CD4-positive, alpha-beta T cell (primary cell): ENCODE measurements at regions not wholly inside any gene's neighbourhood (a gene's known extent, or its start where the extent isn't known, plus 50 kb on each side); places are given as distances from the start of the nearest gene placed in this dataset.

Source experiments
- ATAC-seq: fragments of 200-7000 bp; cut with Tn5 transposase; one replicate; pipeline ENCODE4 v1.10.0; 2022; ENCODE audit warnings: mild to moderate bottlenecking; ENCODE audit not compliant: poor library complexity
- CTCF ChIA-PET: fragments of 350-600 bp; sonication (Branson Sonifier 250); formaldehyde crosslinking; loops from one replicate; lab custom pipeline; 2021; ENCODE audit warnings: antibody characterized with exemption, inconsistent platforms; lab: Charles Lee
- POLR2A ChIA-PET: fragments of 350-600 bp; sonication (Branson Sonifier 250); formaldehyde crosslinking; loops from one replicate; lab custom pipeline; 2021; ENCODE audit warnings: antibody characterized with exemption, inconsistent platforms; lab: Charles Lee
- DNase-seq, 14 experiments: peaks; one replicate each; pipeline ENCODE4 v3.0.0-alpha.2; 2013 to 2020; ENCODE audit warnings: mixed read lengths in 2 of 14
- H3K27ac ChIP-seq, 2 donors: one replicate each; pipeline versions ENCODE4 v1.5.1 to v1.7.0; 2013; ENCODE audit warnings: low read length in 2 of 2, low read depth in 1 of 2, mild to moderate bottlenecking in 1 of 2
- H3K27me3 ChIP-seq, 2 experiments: 1 replicate in 1 of 2; 2 replicates in 1 of 2; pipeline versions ENCODE4 v1.6.1 to v1.7.0; 2013; ENCODE audit warnings: low read length in 2 of 2, control low read depth in 1 of 2, mild to moderate bottlenecking in 1 of 2, moderate library complexity in 1 of 2; ENCODE audit not compliant: insufficient read depth in 2 of 2, control insufficient read depth in 1 of 2
- H3K36me3 ChIP-seq: one replicate; pipeline ENCODE4 v1.6.1; 2013; ENCODE audit warnings: low read length, control low read depth; ENCODE audit not compliant: insufficient read depth
- H3K4me1 ChIP-seq: one replicate; pipeline ENCODE4 v1.6.1; 2013; ENCODE audit warnings: low read length, control low read depth; ENCODE audit not compliant: insufficient read depth
- H3K4me3 ChIP-seq: one replicate; pipeline ENCODE4 v1.5.1; 2013; ENCODE audit warnings: mild to moderate bottlenecking, low read length, moderate library complexity
- H3K9me3 ChIP-seq, 2 experiments: 1 replicate in 1 of 2; 2 replicates in 1 of 2; pipeline versions ENCODE4 v1.6.1 to v1.7.0; 2013; ENCODE audit warnings: low read length in 2 of 2, mild to moderate bottlenecking in 2 of 2, control low read depth in 1 of 2, moderate library complexity in 1 of 2; ENCODE audit not compliant: control insufficient read depth in 1 of 2, insufficient read depth in 1 of 2
- H3K27ac Mint-ChIP-seq: one replicate; pipeline ENCODE4 v1.8.0; 2020; ENCODE audit warnings: mixed read lengths
- H3K27me3 Mint-ChIP-seq: one replicate; pipeline ENCODE4 v1.8.0; 2021; ENCODE audit warnings: mixed read lengths
- H3K36me3 Mint-ChIP-seq: one replicate; pipeline ENCODE4 v1.8.0; 2021; ENCODE audit warnings: low read depth, mixed read lengths
- H3K4me1 Mint-ChIP-seq: one replicate; pipeline ENCODE4 v1.8.0; 2021; ENCODE audit warnings: low read depth, mixed read lengths
- H3K4me3 Mint-ChIP-seq: one replicate; pipeline ENCODE4 v1.8.0; 2020; ENCODE audit warnings: mild to moderate bottlenecking, mixed read lengths
- H3K9me3 Mint-ChIP-seq: one replicate; pipeline ENCODE4 v1.8.0; 2020; ENCODE audit warnings: mixed read lengths
- CTCF ChIP-seq: fragments of 200-600 bp; IDR thresholded peaks from one replicate; pipeline ENCODE4 v1.8.0; 2022; ENCODE audit warnings: antibody characterized with exemption, mild to moderate bottlenecking
- intact Hi-C, 2 experiments: fragments of 100-400 bp; cut with DNase I in 1 of 2; cut with micrococcal nuclease in 1 of 2; formaldehyde crosslinking; loops; one replicate each; pipeline versions ENCODE4 v1.15.1 to v1.9.0; 2023 to 2025; cut with DNase I, micrococcal nuclease

GRCh38 chr5:117379521-117379920, 804.9 kb upstream of the SEMA6A start:
- TF ChIP-seq CTCF = no peak
- POLR2A ChIA-PET = no interaction called here
- DNase-seq = no peak
- CTCF ChIA-PET = no interaction called here
- no peaks in the 10 kb centered on the region for H3K4me1 ChIP-seq
- no peak overlapping the region for H3K4me3 ChIP-seq
- Mint-ChIP-seq H3K36me3 (no peaks in the 10 kb centered on the region), H3K4me1 (no peaks in the 10 kb centered on the region), H3K27me3 (no peaks in the 10 kb centered on the region), H3K27ac (no peak overlapping the region), H3K9me3 (peaks cover 2% of the 10 kb centered on the region), H3K4me3 (no peak overlapping the region)
- intact Hi-C loops = no loop called here
- no peaks in the 10 kb centered on the region for H3K36me3 ChIP-seq
- H3K9me3 ChIP-seq = no peaks in the 10 kb centered on the region
- no peak overlapping the region for H3K27ac ChIP-seq
- no peak for ATAC-seq
- H3K27me3 ChIP-seq = no peaks in the 10 kb centered on the region

GRCh38 chr5:117376748-117377147, 802.1 kb upstream of the SEMA6A start:
- intact Hi-C loops = no loop called here
- no peak for ATAC-seq
- Histone ChIP-seq H3K27ac (no peak overlapping the region), H3K36me3 (no peaks in the 10 kb centered on the region), H3K4me3 (no peak overlapping the region), H3K9me3 (no peaks in the 10 kb centered on the region), H3K4me1 (no peaks in the 10 kb centered on the region), H3K27me3 (no peaks in the 10 kb centered on the region)
- Mint-ChIP-seq H3K36me3 (no peaks in the 10 kb centered on the region), H3K27me3 (no peaks in the 10 kb centered on the region), H3K9me3 (peaks cover 3% of the 10 kb centered on the region), H3K27ac (no peak overlapping the region), H3K4me1 (no peaks in the 10 kb centered on the region), H3K4me3 (no peak overlapping the region)
- no peak for TF ChIP-seq CTCF
- ChIA-PET CTCF (no interaction called here), POLR2A (no interaction called here)
- no peak for DNase-seq

GRCh38 chr5:117359895-117360294, 785.3 kb upstream of the SEMA6A start:
- no peaks in the 10 kb centered on the region for H3K36me3 Mint-ChIP-seq
- H3K4me3 ChIP-seq = no peak overlapping the region
- no peaks in the 10 kb centered on the region for H3K9me3 Mint-ChIP-seq
- TF ChIP-seq CTCF = no peak
- ChIA-PET CTCF (no interaction called here), POLR2A (no interaction called here)
- H3K9me3 ChIP-seq = peaks cover 0 to 4% of the 10 kb centered on the region in 2 experiments
- DNase-seq (no peak), ATAC-seq (no peak)
- H3K4me3 Mint-ChIP-seq = no peak overlapping the region
- H3K27ac ChIP-seq = no peak overlapping the region
- no peaks in the 10 kb centered on the region for H3K4me1 Mint-ChIP-seq
- H3K27ac Mint-ChIP-seq = no peak overlapping the region
- H3K4me1 ChIP-seq = no peaks in the 10 kb centered on the region
- no peaks in the 10 kb centered on the region for H3K27me3 ChIP-seq
- no peaks in the 10 kb centered on the region for H3K36me3 ChIP-seq
- H3K27me3 Mint-ChIP-seq = no peaks in the 10 kb centered on the region
- intact Hi-C loops = no loop called here
